ENCODE measurements at regions not wholly inside any gene's neighbourhood (a gene's known extent, or its start where the extent isn't known, plus 50 kb on each side); places are given as distances from the start of the nearest gene placed in this dataset.

GRCh38 chr6:104466306-104466705 lies 393.4 kb downstream of the HACE1 start:
- intact Hi-C loops (cut with DNase I; ENCODE audit: low total_unique reads), result no loop called here
- H3K36me3 ChIP-seq, result no peaks in the 10 kb centered on the region
- no peak overlapping the region for H3K4me3 ChIP-seq
- no peaks in the 10 kb centered on the region for H3K4me1 ChIP-seq
- DNase-seq, result no peak
- H3K27me3 ChIP-seq, result no peaks in the 10 kb centered on the region
- no peak for TF ChIP-seq POLR2A (IDR thresholded peaks at IDR 0.05)
- TF ChIP-seq EP300 (IDR thresholded peaks at IDR 0.05), result no peak
- TF ChIP-seq CTCF (IDR thresholded peaks at IDR 0.05), result no peak
- TF ChIP-seq POLR2AphosphoS5 (IDR thresholded peaks at IDR 0.05), result no peak
- no peaks in the 10 kb centered on the region for H3K9me3 ChIP-seq
- H3K27ac ChIP-seq, result no peak overlapping the region

DNA sequence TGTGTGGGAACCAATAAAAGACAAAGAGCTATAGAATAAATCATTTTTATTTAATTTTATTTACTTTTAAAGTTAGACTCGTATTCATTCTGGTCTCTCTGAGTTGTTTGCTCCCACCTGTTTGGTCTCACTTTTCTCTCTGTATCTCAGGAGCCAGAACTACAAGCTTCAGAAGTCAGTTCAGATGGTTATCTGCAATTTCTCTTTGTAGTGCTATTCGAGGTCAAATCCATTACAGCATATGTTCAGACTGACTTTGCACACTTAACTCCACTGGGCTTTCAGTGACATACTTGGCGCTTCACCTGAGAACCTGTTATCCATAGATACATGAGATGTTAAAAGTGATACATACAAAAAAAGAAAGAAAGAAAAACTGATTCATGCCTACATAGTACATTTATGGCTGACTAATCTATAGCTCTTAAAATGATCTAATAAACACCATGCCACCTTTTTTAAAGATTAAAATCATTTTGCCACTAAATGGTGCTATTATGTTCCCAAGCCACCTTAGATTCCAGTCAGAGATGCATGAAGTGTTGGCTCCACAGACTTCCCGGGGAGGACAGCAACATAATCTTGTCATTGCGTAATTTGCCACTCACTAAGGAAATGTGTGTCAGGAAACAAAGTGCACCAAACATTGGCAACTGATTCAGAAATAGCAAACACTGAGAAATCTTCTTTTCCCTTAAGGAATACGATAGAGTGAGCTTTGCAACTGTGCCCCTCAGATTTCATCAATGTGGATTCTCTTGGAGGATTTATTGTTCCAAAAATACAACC lies 396.7 kb downstream of the HACE1 start:
- no peaks in the 10 kb centered on the region for H3K4me1 ChIP-seq
- H3K4me3 ChIP-seq, result no peak overlapping the region
- no peaks in the 10 kb centered on the region for H3K27me3 ChIP-seq
- no peak overlapping the region for H3K27ac ChIP-seq
- intact Hi-C loops (cut with DNase I; ENCODE audit: low total_unique reads), result no loop called here
- TF ChIP-seq POLR2AphosphoS5 (IDR thresholded peaks at IDR 0.05) (no peak), CTCF (IDR thresholded peaks at IDR 0.05) (no peak), POLR2A (IDR thresholded peaks at IDR 0.05) (no peak), EP300 (IDR thresholded peaks at IDR 0.05) (no peak)
- no peaks in the 10 kb centered on the region for H3K9me3 ChIP-seq
- no peak for DNase-seq
- 50 to 66% (median 60%) methylated on average over 6 of the region's 6 CpGs for WGBS, 5 donors
- H3K36me3 ChIP-seq, result no peaks in the 10 kb centered on the region

- WGBS, 5 donors, result 47 to 53% (median 48%) methylated on average over 2 of the region's 2 CpGs
- Histone ChIP-seq H3K27me3 (no peaks in the 10 kb centered on the region), H3K36me3 (no peaks in the 10 kb centered on the region), H3K4me3 (no peak overlapping the region), H3K9me3 (no peaks in the 10 kb centered on the region), H3K27ac (no peak overlapping the region), H3K4me1 (no peaks in the 10 kb centered on the region)
- DNase-seq, result peak in 1 of 2 donors; percentile 9
- TF ChIP-seq EP300 (IDR thresholded peaks at IDR 0.05), result no peak
- TF ChIP-seq POLR2A (IDR thresholded peaks at IDR 0.05), result no peak
- no peak for TF ChIP-seq CTCF (IDR thresholded peaks at IDR 0.05)
- TF ChIP-seq POLR2AphosphoS5 (IDR thresholded peaks at IDR 0.05), result no peak
- intact Hi-C loops (cut with DNase I; ENCODE audit: low total_unique reads), result no loop called here
Measured at GRCh38 chr6:104460738-104461483, 398.8 kb downstream of the HACE1 start.

DNA sequence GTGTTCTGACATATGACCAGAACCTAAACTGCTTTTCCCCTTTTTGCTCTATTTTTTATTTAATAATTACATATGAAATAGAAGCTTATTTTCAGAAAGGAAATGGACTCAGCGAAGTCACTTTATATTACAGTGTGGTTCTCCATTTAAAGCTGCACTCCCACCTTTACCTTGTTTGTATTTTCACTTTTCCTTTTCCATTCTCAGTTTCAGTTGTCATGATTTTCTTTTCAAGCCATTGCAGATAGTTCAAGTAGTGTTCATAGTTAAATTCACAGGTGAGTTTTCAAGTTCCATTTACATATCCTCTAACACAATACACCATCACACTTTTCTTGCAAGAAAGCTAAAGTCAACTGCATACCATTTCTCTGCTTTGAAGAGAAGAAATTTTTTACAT lies 400.2 kb downstream of the HACE1 start:
- no peaks in the 10 kb centered on the region for H3K4me1 ChIP-seq
- no peak overlapping the region for H3K4me3 ChIP-seq
- H3K9me3 ChIP-seq, result no peaks in the 10 kb centered on the region
- TF ChIP-seq POLR2AphosphoS5 (IDR thresholded peaks at IDR 0.05) (no peak), POLR2A (IDR thresholded peaks at IDR 0.05) (no peak), CTCF (IDR thresholded peaks at IDR 0.05) (no peak), EP300 (IDR thresholded peaks at IDR 0.05) (no peak)
- H3K27me3 ChIP-seq, result no peaks in the 10 kb centered on the region
- H3K27ac ChIP-seq, result no peak overlapping the region
- intact Hi-C loops (cut with DNase I; ENCODE audit: low total_unique reads), result no loop called here
- H3K36me3 ChIP-seq, result no peaks in the 10 kb centered on the region
- DNase-seq, result no peak
- 79 to 86% (median 83%) methylated on average over 1 of the region's 1 CpG for WGBS, 5 donors
